ENCODE measurements at regions not wholly inside any gene's neighbourhood (a gene's known extent, or its start where the extent isn't known, plus 50 kb on each side); places are given as distances from the start of the nearest gene placed in this dataset.

DNA sequence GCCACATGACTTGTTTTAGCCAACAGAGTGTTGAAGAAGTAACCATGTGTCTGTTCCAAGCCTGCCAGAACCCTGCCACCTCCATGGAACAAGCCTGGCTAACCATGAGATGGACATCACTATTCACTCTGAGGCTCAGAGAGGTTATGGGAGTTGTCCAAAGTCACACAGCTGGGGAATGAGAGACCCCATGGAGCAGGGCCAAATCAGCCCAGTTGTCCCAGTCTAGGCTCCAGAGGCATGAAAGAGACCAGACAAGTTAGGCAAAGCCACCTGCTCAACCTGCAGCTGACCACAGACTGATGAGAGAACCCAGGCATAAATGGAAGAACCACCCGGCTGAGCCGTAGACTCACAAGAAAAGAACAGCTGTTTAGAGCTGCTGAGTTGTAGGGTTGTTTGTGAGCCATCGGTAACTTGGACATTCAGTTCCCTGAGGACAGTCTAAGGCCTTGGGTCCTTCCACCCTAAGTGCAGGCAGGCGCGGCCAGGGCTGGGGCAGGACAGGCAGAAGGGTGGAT, 74.7 kb upstream of the PHF21B start:
- TF ChIP-seq, protein P1, sequence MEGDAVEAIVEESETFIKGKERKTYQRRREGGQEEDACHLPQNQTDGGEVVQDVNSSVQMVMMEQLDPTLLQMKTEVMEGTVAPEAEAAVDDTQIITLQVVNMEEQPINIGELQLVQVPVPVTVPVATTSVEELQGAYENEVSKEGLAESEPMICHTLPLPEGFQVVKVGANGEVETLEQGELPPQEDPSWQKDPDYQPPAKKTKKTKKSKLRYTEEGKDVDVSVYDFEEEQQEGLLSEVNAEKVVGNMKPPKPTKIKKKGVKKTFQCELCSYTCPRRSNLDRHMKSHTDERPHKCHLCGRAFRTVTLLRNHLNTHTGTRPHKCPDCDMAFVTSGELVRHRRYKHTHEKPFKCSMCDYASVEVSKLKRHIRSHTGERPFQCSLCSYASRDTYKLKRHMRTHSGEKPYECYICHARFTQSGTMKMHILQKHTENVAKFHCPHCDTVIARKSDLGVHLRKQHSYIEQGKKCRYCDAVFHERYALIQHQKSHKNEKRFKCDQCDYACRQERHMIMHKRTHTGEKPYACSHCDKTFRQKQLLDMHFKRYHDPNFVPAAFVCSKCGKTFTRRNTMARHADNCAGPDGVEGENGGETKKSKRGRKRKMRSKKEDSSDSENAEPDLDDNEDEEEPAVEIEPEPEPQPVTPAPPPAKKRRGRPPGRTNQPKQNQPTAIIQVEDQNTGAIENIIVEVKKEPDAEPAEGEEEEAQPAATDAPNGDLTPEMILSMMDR (IDR thresholded peaks at IDR 0.05), result no peak
- TF ChIP-seq EP300 (IDR thresholded peaks at IDR 0.05), result no peak
